Ovary (tissue), 3 donors: ENCODE measurements at regions not wholly inside any gene's neighbourhood (a gene's known extent, or its start where the extent isn't known, plus 50 kb on each side); places are given as distances from the start of the nearest gene placed in this dataset.

Experiments
- CTCF ChIP-seq, 3 donors: fragments of 450-650 bp in 2 of 3; fragments of 200-600 bp in 1 of 3; IDR thresholded peaks; one replicate each; pipeline versions ENCODE4 v1.5.1 to v1.8.0; 2016 to 2022; ENCODE audit warnings: antibody characterized with exemption in 3 of 3, mild to moderate bottlenecking in 1 of 3
- EP300 ChIP-seq: sonication (generic); formaldehyde crosslinking; IDR thresholded peaks from one replicate; pipeline ENCODE4 v1.6.1; 2017; ENCODE audit warnings: antibody characterized with exemption
- POLR2A ChIP-seq: fragments of 450-650 bp; IDR thresholded peaks from one replicate; pipeline ENCODE4 v1.6.1; 2017; ENCODE audit warnings: antibody characterized with exemption, mild to moderate bottlenecking, moderate library complexity
- donor health status: DM: no; HTN: no; CAD: no.

- TF ChIP-seq CTCF (IDR thresholded peaks at IDR 0.05) (no peak), EP300 (no peak), POLR2A (no peak)
These were observed 109.5 kb upstream of the SSTR4 start for GRCh38 chr20:22925613-22925983.
